SW 1271 (cell line): ENCODE measurements at regions not wholly inside any gene's neighbourhood (a gene's known extent, or its start where the extent isn't known, plus 50 kb on each side); places are given as distances from the start of the nearest gene placed in this dataset.
"Not testable (repeated sequence)": the region's sequence is repeated elsewhere in the genome, so short reads cannot be mapped to it uniquely, and the experiment has no call there.

Experiments
- DNase-seq, 2 experiments: peaks; one replicate each; lab custom pipeline; 2025; lab: John Stamatoyannopoulos, UW

- DNase-seq = no peak
These were observed 155.8 kb upstream of the UGT8 start for GRCh38 chr4:114442856-114443255.

- DNase-seq = no peak
These were observed 154.4 kb upstream of the UGT8 start for GRCh38 chr4:114444211-114444610.

GRCh38 chr4:114447963-114448516 is 150.6 kb upstream of the UGT8 start:
- DNase-seq = not testable (repeated sequence)

GRCh38 chr4:114458728-114459127 is 139.9 kb upstream of the UGT8 start:
- no peak for DNase-seq

GRCh38 chr4:114464726-114465272 is 133.8 kb upstream of the UGT8 start:
- no peak for DNase-seq

- no peak for DNase-seq
These were observed 132.8 kb upstream of the UGT8 start for GRCh38 chr4:114465766-114466165.

GRCh38 chr4:114466299-114466698 is 132.3 kb upstream of the UGT8 start:
- DNase-seq = no peak

- DNase-seq = no peak
These were observed 126.2 kb upstream of the UGT8 start for GRCh38 chr4:114472269-114473032.

GRCh38 chr4:114474188-114474800 is 124.3 kb upstream of the UGT8 start:
- DNase-seq = no peak

GRCh38 chr4:114476310-114476709 is 122.3 kb upstream of the UGT8 start:
- DNase-seq = no peak

GRCh38 chr4:114479595-114479994 is 119.0 kb upstream of the UGT8 start:
- DNase-seq = no peak

GRCh38 chr4:114481856-114482255 is 116.8 kb upstream of the UGT8 start:
- DNase-seq = no peak

GRCh38 chr4:114487101-114487500 is 111.5 kb upstream of the UGT8 start:
- no peak for DNase-seq

- DNase-seq = no peak
These were observed 110.2 kb upstream of the UGT8 start for GRCh38 chr4:114488301-114488982.

- no peak for DNase-seq
These were observed 104.3 kb upstream of the UGT8 start for GRCh38 chr4:114494246-114494803.

- no peak for DNase-seq
These were observed 103.1 kb upstream of the UGT8 start for GRCh38 chr4:114495471-114495928.

- no peak for DNase-seq
These were observed 101.5 kb upstream of the UGT8 start for GRCh38 chr4:114497116-114497515.

GRCh38 chr4:114509340-114509739 is 89.3 kb upstream of the UGT8 start:
- DNase-seq = no peak

GRCh38 chr4:114512595-114513295 is 85.9 kb upstream of the UGT8 start:
- DNase-seq = no peak

- no peak for DNase-seq
These were observed 79.2 kb upstream of the UGT8 start for GRCh38 chr4:114519368-114519767.

GRCh38 chr4:114527170-114527569 is 71.4 kb upstream of the UGT8 start:
- no peak for DNase-seq
